Adipocyte (in vitro differentiated cells): ENCODE measurements at regions not wholly inside any gene's neighbourhood (a gene's known extent, or its start where the extent isn't known, plus 50 kb on each side); places are given as distances from the start of the nearest gene placed in this dataset.
"Not testable (repeated sequence)": the region's sequence is repeated elsewhere in the genome, so short reads cannot be mapped to it uniquely, and the experiment has no call there.

Experiments used
- DNase-seq: peaks from one replicate; pipeline ENCODE4 v3.0.0-alpha.2; 2015; ENCODE audit warnings: low read depth
- H3K27me3 ChIP-seq: replicated peaks from 2 replicates; pipeline ENCODE4 v1.7.0; 2013; ENCODE audit warnings: mild to moderate bottlenecking, low read length, moderate library complexity; ENCODE audit not compliant: control insufficient read depth, insufficient read depth
- H3K36me3 ChIP-seq: 2 replicates; pipeline ENCODE4 v1.7.0; 2013; ENCODE audit warnings: low read length, mild to moderate bottlenecking, moderate library complexity; ENCODE audit not compliant: control insufficient read depth, insufficient read depth, severe bottlenecking
- H3K4me1 ChIP-seq: 2 replicates; pipeline ENCODE4 v1.7.0; 2013; ENCODE audit warnings: mild to moderate bottlenecking, low read length, moderate library complexity; ENCODE audit not compliant: control insufficient read depth, insufficient read depth
- H3K4me3 ChIP-seq: 2 replicates; pipeline ENCODE4 v1.7.0; 2013; ENCODE audit warnings: mild to moderate bottlenecking, low read length, moderate library complexity
- H3K9ac ChIP-seq: 2 replicates; pipeline ENCODE4 v1.7.0; 2013; ENCODE audit warnings: mild to moderate bottlenecking, low read length, moderate library complexity
- H3K9me3 ChIP-seq: 2 replicates; pipeline ENCODE4 v1.7.0; 2013; ENCODE audit warnings: mild to moderate bottlenecking, low read length, moderate library complexity; ENCODE audit not compliant: control insufficient read depth

DNA sequence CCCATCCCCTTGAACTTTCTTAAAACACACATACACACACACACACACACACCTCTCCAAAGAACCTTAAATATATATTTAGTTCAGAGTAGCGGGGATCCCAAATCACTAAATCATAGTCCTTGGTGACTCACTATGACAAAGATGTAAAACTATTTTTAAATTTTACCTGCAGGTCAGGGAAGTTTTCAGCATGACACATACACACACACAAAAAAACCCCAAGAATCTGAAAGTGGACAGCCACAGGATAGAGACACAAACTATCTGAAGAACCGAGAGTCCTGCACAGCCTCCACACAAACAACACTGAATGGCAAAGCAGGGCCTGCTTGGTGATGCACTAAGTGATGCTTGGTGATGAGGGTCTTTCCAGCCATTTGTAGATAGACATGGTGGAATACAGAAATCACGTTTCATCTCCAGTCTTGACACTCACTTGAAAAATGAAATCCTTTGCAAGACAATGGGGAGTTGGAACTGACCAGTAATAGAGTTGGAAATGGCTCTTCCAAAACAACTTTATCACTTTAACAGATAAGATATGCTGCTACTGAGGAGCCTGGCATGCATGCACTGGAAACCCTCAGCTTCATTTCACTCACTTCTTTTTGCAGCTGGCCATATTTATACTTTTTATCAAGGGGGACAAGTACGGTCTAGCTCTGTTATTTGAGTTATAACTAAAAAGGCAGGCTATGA, 307.3 kb downstream of the RAPGEF2 start:
- Histone ChIP-seq H3K9ac (no peak overlapping the region), H3K4me3 (no peak overlapping the region), H3K27me3 (no peaks in the 10 kb centered on the region), H3K9me3 (no peaks in the 10 kb centered on the region), H3K4me1 (no peaks in the 10 kb centered on the region), H3K36me3 (no peaks in the 10 kb centered on the region)
- no peak for DNase-seq

DNA sequence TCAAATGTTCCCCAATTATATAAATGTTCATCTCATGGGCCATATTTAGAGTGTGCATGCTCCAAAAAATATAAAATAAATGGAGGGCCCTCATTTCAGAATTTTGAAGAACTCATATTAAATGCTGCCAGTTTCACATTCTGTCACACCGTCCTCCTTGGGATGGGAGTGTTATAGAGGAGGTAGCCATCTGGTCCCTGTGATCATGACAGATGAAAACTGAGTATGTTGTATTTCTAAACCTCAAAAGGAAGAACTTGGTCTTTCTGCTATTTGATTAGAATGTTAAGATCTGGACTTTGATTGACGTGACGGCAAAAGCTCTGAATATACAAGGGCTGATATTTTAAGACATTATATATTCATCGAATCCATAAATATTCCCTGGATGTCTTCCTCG, 308.0 kb downstream of the RAPGEF2 start:
- Histone ChIP-seq H3K4me3 (no peak overlapping the region), H3K9me3 (no peaks in the 10 kb centered on the region), H3K36me3 (no peaks in the 10 kb centered on the region), H3K27me3 (no peaks in the 10 kb centered on the region), H3K9ac (no peak overlapping the region), H3K4me1 (no peaks in the 10 kb centered on the region)
- no peak for DNase-seq

DNA sequence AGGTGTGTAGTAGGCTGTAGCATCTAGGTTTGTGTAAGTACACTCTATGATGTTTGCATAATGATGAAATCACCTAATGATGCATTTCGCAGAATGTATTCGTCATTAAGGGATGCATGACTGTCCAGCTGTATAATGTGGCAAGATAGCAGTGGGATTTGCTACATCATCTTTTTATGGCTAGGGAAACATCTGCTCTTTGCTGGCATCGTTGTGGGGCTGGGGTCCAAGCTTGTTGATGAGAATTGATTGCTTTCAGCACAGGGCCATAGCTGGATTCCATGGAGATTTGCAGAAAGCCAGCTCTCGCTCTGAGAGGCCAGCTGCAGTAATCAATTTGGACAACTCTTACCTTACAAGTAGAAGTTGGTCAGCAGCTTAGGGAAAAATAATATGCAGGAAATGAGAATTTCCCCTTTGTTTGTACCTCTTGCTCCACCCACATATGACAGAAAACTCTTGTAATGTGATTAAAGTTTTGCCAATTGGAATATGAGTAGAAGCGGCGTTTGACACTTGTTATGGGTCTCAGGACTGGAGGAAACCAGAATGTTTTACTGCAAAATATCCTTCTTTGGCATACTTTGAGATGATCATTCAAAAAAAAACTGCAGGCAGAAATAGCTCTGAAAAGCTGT, 310.5 kb downstream of the RAPGEF2 start:
- Histone ChIP-seq H3K4me1 (no peaks in the 10 kb centered on the region), H3K9me3 (peaks cover 5% of the 10 kb centered on the region), H3K9ac (no peak overlapping the region), H3K27me3 (no peaks in the 10 kb centered on the region), H3K4me3 (no peak overlapping the region), H3K36me3 (no peaks in the 10 kb centered on the region)
- DNase-seq, result no peak

DNA sequence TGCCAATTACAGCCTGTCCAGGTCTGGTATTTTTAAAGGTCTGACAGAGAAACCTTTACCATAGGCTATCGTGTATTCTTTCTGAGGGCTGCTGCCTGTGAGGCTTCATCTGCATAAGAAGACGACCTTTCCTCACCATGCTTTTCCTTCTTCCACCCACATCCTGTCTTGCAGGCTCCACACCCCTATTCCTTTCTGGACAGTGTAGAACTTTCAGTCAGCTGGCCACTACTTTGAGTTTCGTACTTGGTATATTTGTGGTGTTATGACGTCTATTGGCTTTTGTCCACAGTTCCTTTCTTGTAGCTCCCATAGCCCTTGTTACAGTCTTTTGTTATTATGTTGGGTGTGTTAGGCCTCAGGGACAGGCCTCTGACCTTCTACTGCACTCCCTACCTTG, 311.4 kb downstream of the RAPGEF2 start:
- H3K9ac ChIP-seq, result no peak overlapping the region
- H3K36me3 ChIP-seq, result no peaks in the 10 kb centered on the region
- no peaks in the 10 kb centered on the region for H3K4me1 ChIP-seq
- DNase-seq, result no peak
- H3K27me3 ChIP-seq, result no peaks in the 10 kb centered on the region
- H3K9me3 ChIP-seq, result peaks cover 5% of the 10 kb centered on the region
- H3K4me3 ChIP-seq, result no peak overlapping the region

DNA sequence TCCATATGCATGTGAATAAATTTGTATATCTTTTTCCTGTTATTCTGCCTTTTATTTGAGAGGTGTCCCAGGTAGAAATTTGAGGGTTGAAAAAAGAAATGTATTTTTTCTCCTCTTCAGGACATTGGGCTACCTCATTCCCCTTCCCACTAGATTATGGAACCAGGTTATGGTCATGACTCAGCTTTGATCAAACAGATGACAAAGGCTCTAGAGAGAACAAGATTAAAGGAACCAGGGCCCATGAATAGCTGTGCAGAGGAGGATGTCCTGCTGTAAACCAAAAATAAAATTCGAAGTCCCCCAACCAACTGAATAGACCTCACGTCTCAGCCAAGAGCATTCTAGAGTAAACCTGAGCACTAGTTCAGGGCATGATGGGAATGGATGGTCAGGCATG, 313.2 kb downstream of the RAPGEF2 start:
- Histone ChIP-seq H3K9me3 (peaks cover 5% of the 10 kb centered on the region), H3K4me1 (no peaks in the 10 kb centered on the region), H3K36me3 (no peaks in the 10 kb centered on the region), H3K27me3 (no peaks in the 10 kb centered on the region), H3K4me3 (no peak overlapping the region), H3K9ac (no peak overlapping the region)
- DNase-seq, result no peak

DNA sequence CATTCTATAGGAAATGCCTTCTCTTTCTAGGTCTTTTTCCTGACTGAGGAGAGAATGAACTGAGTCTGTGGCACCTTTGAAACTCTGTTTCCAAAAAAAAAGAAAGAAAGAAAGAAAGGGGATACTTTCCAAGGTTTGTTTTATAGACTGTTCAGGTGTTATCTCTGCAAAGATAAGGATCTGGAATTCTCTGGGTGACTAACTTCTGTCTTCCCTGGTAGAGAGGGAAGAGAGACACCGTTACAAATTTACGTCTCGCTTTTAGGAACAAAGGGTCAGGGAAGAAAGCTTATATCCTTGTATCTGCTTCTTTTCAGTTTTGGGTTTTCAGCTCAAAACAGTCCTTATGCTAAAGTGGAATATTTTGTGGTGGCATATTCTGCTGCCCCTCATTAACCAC, 314.1 kb downstream of the RAPGEF2 start:
- Histone ChIP-seq H3K4me3 (no peak overlapping the region), H3K9me3 (peaks cover 5% of the 10 kb centered on the region), H3K4me1 (no peaks in the 10 kb centered on the region), H3K9ac (no peak overlapping the region), H3K27me3 (no peaks in the 10 kb centered on the region), H3K36me3 (no peaks in the 10 kb centered on the region)
- DNase-seq, result no peak

DNA sequence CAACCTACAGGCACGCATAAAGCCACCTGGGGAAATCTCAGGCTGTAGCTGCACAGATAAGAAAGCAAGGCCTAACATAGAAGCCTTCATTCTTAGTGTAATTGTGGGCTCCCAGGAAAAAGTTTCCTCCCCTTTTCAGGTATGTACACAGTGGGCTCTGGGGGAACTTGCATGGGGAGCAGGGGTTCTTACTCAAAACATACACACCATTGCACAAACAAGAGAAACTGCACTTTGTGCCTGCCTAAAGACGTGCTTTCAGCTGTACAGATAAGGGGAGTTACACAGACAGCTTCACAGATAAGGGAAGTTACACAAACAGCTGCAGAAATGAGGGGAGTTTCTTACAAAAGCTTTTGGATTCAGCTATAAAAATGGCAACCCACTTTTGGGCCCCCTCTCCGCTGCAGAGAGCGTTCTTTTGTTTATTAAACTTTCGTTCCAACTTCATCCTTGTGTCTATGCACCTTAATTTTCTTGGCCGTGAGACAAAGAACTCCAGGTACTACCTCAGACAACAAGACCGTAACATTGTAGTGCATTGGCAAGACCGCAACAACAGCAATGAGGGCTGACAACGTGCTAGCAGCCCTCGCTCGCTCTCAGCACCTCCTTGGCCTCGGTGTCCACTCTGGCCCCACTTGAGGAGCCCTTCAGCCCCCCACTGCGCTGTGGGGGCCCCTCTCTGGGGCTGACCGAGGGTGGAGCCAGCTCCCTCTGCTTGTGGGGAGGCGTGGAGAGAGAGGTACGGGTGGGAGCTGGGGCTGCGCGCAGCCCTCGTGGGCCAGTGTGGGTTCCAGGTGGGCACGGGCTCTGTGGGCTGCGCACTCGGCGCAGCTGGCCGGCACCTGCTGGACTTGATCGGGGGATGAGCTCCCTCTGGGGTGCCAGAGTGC, 317.5 kb downstream of the RAPGEF2 start:
- Histone ChIP-seq H3K9ac (no peak overlapping the region), H3K4me1 (no peaks in the 10 kb centered on the region), H3K36me3 (no peaks in the 10 kb centered on the region), H3K9me3 (peaks cover 5% of the 10 kb centered on the region), H3K4me3 (no peak overlapping the region), H3K27me3 (no peaks in the 10 kb centered on the region)
- DNase-seq, result no peak

DNA sequence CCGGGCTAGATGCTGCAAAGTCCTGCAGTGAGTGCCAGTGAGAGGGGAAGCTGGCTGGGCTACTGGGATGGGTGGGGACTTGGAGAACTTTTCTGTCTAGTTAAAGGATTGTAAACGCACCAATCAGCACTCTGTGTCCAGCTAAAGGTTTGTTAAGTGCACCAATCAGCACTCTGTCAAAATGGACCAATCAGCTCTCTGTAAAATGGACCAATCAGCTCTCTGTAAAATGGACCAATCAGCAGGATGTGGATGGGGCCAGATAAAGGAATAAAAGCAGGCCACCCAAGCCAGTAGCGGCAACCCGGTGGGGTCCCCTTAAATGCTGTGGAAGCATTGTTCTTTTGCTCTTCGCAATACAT, 318.2 kb downstream of the RAPGEF2 start:
- not testable (repeated sequence) for H3K36me3 ChIP-seq, H3K9me3 ChIP-seq, H3K9ac ChIP-seq, H3K27me3 ChIP-seq, H3K4me1 ChIP-seq, DNase-seq, H3K4me3 ChIP-seq

DNA sequence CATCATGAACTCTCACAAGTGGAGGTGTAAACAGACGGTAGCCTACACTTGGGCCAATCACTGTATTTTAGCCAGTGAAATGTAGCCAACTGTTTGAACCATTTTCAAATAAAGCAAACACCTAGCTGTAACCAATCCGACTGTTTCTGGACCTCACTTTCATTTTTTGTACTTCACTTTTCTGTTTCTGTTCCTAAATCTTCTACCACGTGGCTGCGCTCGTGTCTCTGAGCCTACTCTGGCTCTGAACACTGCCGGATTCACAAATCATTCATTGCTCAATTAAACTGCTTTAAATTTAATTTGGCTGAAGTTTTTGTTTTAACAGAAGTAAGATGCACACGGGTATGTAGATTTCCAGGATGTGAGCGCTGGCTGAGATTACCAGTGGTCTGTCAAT, 319.1 kb downstream of the RAPGEF2 start:
- Histone ChIP-seq H3K36me3 (no peaks in the 10 kb centered on the region), H3K27me3 (no peaks in the 10 kb centered on the region), H3K4me3 (no peak overlapping the region), H3K4me1 (no peaks in the 10 kb centered on the region), H3K9ac (no peak overlapping the region), H3K9me3 (peaks cover 5% of the 10 kb centered on the region)
- no peak for DNase-seq

DNA sequence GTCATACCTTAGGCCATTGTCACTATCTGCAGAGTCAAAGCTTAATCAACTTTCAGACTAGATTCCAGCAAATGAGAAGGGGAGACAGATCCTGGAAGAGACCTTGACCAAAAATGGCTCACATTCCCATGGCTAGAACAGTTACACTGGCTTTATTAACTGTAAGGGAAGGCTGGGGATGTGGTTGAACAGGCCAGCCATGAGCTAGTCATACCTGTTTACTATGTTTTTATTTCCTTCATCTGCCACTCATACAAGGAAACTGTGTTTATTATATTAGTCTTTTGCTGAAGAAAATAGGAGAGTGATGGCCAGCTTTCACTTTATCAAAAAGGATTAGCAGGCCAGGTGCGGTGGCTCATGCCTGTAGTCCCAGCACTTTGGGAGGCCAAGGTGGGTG, 319.7 kb downstream of the RAPGEF2 start:
- peaks cover 5% of the 10 kb centered on the region for H3K9me3 ChIP-seq
- no peaks in the 10 kb centered on the region for H3K27me3 ChIP-seq
- no peaks in the 10 kb centered on the region for H3K36me3 ChIP-seq
- no peak for DNase-seq
- H3K4me1 ChIP-seq, result no peaks in the 10 kb centered on the region
- H3K9ac ChIP-seq, result no peak overlapping the region
- no peak overlapping the region for H3K4me3 ChIP-seq

DNA sequence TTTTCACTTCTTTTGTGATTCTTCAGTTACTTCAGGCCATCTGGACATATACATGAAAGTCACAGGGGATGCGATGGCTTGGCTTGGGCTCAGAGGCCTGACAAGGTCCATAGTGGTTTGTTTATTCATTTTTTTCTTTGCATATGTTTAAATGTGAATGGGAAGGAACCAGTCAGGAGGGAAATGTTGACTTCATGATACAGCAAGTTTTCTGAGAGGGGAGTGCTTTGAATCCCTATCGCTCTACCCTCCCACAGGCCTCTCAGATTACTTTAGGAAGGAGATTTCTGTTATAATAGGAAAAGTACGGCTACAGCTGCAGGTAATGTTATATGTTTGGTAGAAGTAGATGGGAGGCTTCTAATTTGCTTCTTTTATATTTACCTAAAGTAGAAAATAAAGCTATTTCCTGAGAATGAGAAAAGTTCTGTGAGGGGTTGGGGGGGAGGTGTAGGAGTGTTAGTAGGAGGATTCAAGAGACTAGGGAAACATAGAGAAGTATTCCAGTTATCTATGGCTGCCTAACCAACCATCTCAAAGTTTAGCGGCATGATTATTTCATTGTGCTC, 322.9 kb downstream of the RAPGEF2 start:
- Histone ChIP-seq H3K4me3 (no peak overlapping the region), H3K9me3 (no peaks in the 10 kb centered on the region), H3K4me1 (no peaks in the 10 kb centered on the region), H3K27me3 (no peaks in the 10 kb centered on the region), H3K36me3 (no peaks in the 10 kb centered on the region), H3K9ac (no peak overlapping the region)
- no peak for DNase-seq
